Heart left ventricle (tissue), 13 donors: ENCODE measurements at regions not wholly inside any gene's neighbourhood (a gene's known extent, or its start where the extent isn't known, plus 50 kb on each side); places are given as distances from the start of the nearest gene placed in this dataset.

ENCODE experiments used
- CTCF ChIP-seq, 12 donors: fragments of 200-600 bp; sonication (generic) in 4 of 12; IDR thresholded peaks; one replicate each; pipeline versions ENCODE4 v1.5.0 to v1.8.0; 2018 to 2022; ENCODE audit warnings: antibody characterized with exemption in 12 of 12, mild to moderate bottlenecking in 5 of 12
- POLR2A ChIP-seq, 2 donors: fragments of 450-650 bp; IDR thresholded peaks; one replicate each; pipeline ENCODE4 v1.6.1; 2017; ENCODE audit warnings: antibody characterized with exemption in 2 of 2, mild to moderate bottlenecking in 2 of 2, moderate library complexity in 2 of 2
- donor health status: ischemic (EF 13 %, LVEDD 7.1; RV severe dilation, severe dysfunction).
- donor health status: DM: no; HTN: yes; CAD: no.
- donor health status: DM: no; HTN: no; CAD: no.
- donor health status: ischemic (EF 25% LVEDD 6.9; RV normal size, moderate dysfunction).
- donor health status: ischemic (EF 25% LVEDD 5.7; RV mildly dilated, moderate dysfunction).
- donor health status: ischemic (EF 35%, LVEDD 5.7; RV mildly dilated, moderate dysfunction).
- donor health status: nonischemic (EF 11% LVEDD 7.7; RV severe dilation, severe dysfunction).
- donor health status: DM: yes; HTN: yes; CAD: no.
- donor health status: PGD.
- donor health status: ischemic (EF 29% LVEDD 5.4; RV normal size, mild dysfunction).
- donor health status: nonischemic (EF 23%, LVEDD 6.1; RV moderate dilation, normal function).

- TF ChIP-seq CTCF (IDR thresholded peaks at IDR 0.05) = no peak
- no peak for TF ChIP-seq POLR2A (IDR thresholded peaks at IDR 0.05)
Measured at GRCh38 chr4:141921293-141921692, 284.9 kb downstream of the IL15 start.
